GM18909 (cell line): ENCODE measurements at regions not wholly inside any gene's neighbourhood (a gene's known extent, or its start where the extent isn't known, plus 50 kb on each side); places are given as distances from the start of the nearest gene placed in this dataset.
"Not testable (repeated sequence)": the region's sequence is repeated elsewhere in the genome, so short reads cannot be mapped to it uniquely, and the experiment has no call there.

ENCODE experiments used
- ATAC-seq: cut with Tn5 transposase; IDR thresholded peaks from one replicate; pipeline ENCODE4 v1.9.1; 2021; ENCODE audit warnings: mild to moderate bottlenecking; ENCODE audit not compliant: unreplicated experiment, poor library complexity

GRCh38 chr20:56765172-56766073, 136.3 kb downstream of the TFAP2C start:
- no peak for ATAC-seq

GRCh38 chr20:56766528-56766927, 137.4 kb downstream of the TFAP2C start:
- no peak for ATAC-seq

GRCh38 chr20:56769921-56770600, 141.0 kb downstream of the TFAP2C start:
- ATAC-seq, result no peak

GRCh38 chr20:56773749-56774148, 144.6 kb downstream of the TFAP2C start:
- no peak for ATAC-seq

- ATAC-seq, result no peak
Measured at GRCh38 chr20:56774873-56775272, 145.8 kb downstream of the TFAP2C start.

GRCh38 chr20:56776345-56776744, 147.2 kb downstream of the TFAP2C start:
- ATAC-seq, result no peak

- ATAC-seq, result no peak
Measured at GRCh38 chr20:56778765-56779195, 149.7 kb downstream of the TFAP2C start.

- no peak for ATAC-seq
Measured at GRCh38 chr20:56779452-56780143, 150.5 kb downstream of the TFAP2C start.

GRCh38 chr20:56780266-56780665, 151.2 kb downstream of the TFAP2C start:
- ATAC-seq, result no peak

GRCh38 chr20:56781108-56781739, 152.1 kb downstream of the TFAP2C start:
- ATAC-seq, result no peak

GRCh38 chr20:56781987-56782560, 153.0 kb downstream of the TFAP2C start:
- ATAC-seq, result not testable (repeated sequence)

GRCh38 chr20:56782814-56783213, 153.7 kb downstream of the TFAP2C start:
- not testable (repeated sequence) for ATAC-seq

GRCh38 chr20:56783826-56784225, 154.7 kb downstream of the TFAP2C start:
- no peak for ATAC-seq

GRCh38 chr20:56786503-56786902, 157.4 kb downstream of the TFAP2C start:
- no peak for ATAC-seq

GRCh38 chr20:56788041-56788670, 159.1 kb downstream of the TFAP2C start:
- ATAC-seq, result no peak

GRCh38 chr20:56788671-56789610, 159.8 kb downstream of the TFAP2C start:
- no peak for ATAC-seq

- ATAC-seq, result no peak
Measured at GRCh38 chr20:56793916-56794315, 164.8 kb downstream of the TFAP2C start.

- ATAC-seq, result no peak
Measured at GRCh38 chr20:56795492-56795891, 166.4 kb downstream of the TFAP2C start.

- ATAC-seq, result no peak
Measured at GRCh38 chr20:56796345-56796744, 167.2 kb downstream of the TFAP2C start.
